HK-2 (cell line): ENCODE measurements at regions not wholly inside any gene's neighbourhood (a gene's known extent, or its start where the extent isn't known, plus 50 kb on each side); places are given as distances from the start of the nearest gene placed in this dataset.
"Not testable (repeated sequence)": the region's sequence is repeated elsewhere in the genome, so short reads cannot be mapped to it uniquely, and the experiment has no call there.

Experiments
- DNase-seq: peaks from one replicate; pipeline ENCODE4 v3.0.0-alpha.2; 2018; ENCODE audit not compliant: unreplicated experiment

GRCh38 chr3:56924700-56925099 lies 123.0 kb upstream of the ARHGEF3 start:
- DNase-seq = not testable (repeated sequence)

DNA sequence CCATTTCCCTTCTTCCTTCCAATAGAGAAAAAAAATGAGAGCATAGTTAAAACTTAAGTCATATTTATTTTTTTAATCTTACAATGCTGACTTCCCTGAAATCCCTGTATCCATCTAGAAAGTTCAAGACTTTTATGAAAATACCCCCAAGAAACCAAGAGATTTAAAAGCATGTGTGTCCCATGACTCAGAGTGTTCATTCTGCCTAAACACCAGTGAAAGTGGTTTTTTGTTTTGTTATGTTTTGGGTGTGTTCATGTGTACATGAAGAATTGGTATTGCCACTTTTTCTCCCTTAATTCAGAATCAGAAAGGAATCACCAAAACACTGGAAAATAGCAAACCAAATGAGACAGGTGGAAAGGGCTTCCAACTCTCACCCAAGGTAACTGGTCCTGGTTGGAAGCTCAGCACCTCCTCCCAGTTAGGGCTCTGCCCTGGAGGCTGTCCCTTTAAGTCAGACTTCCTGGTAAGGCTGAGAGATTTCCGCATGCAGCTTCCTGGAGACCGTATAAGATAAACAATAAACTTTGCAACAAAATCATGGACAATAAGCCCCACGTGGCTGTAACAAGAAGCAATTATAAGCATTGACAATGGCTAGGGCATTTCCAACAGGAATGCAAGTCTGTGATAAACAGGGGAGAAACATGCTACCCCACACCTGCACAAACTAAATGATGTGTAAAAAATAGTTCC lies 121.9 kb upstream of the ARHGEF3 start:
- DNase-seq = no peak

GRCh38 chr3:56921573-56922453 lies 120.1 kb upstream of the ARHGEF3 start:
- DNase-seq = no peak

DNA sequence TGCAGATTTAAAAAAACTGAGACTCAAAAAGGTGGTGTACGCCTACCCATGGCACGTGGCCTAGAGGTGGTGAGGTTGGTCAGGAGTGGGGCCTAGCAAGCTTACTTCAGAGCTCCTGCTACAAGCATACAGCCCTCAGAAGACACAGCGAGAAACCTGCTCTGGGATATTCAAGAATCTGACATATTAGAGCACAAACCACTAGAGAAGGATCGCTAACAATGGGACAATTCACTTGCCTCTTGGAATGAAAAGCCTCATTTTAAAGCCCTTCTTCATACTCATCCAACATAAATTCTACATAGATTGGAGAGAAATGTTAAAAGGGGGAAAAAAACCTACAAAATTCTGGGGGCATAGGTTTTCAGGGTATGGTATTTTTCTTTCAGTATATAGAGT lies 118.0 kb upstream of the ARHGEF3 start:
- no peak for DNase-seq

GRCh38 chr3:56919137-56919796 lies 117.5 kb upstream of the ARHGEF3 start:
- DNase-seq = no peak

DNA sequence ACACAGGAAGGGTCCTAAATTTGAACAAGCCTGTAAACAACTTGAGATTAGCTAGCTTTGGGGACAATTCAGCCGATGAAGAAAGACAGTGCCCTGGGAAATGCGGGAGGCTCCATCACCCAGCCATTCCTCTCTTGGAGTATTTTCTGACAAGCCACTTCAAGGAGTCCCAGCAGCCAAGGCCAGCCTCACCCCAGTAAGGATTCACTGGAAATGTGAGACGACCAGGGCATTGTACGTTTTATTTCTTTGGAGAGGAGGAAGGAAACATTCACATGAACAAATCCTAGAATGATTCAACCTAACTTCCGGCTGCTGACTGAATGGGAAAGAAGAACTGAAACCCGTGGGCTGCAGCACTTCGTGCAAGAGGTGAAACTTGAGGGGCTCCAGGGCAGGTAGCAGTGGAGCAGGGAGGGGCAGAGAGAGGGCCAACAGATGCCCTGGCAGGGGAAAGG lies 116.4 kb upstream of the ARHGEF3 start:
- no peak for DNase-seq

GRCh38 chr3:56917361-56918110 lies 115.8 kb upstream of the ARHGEF3 start:
- no peak for DNase-seq

GRCh38 chr3:56916716-56917360 lies 115.1 kb upstream of the ARHGEF3 start:
- no peak for DNase-seq

GRCh38 chr3:56915966-56916586 lies 114.3 kb upstream of the ARHGEF3 start:
- DNase-seq = no peak

DNA sequence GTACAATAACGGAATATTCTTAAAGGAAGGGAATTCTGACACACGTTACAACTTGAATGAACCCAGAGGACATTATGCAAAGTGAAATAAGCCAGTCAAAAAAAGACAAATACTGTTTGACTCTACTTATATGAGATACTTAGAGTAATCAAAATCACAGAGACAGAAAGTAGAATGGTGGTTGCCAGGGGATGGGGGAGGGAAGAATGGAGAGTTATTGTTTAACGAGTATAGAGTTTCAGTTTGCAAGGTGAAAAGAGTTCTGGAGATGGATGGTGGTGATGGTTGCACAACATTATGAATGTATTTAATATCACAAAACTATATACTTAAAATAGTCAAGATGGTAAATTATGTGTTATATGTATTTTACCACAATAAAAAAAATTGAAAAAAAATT lies 112.9 kb upstream of the ARHGEF3 start:
- DNase-seq = no peak

DNA sequence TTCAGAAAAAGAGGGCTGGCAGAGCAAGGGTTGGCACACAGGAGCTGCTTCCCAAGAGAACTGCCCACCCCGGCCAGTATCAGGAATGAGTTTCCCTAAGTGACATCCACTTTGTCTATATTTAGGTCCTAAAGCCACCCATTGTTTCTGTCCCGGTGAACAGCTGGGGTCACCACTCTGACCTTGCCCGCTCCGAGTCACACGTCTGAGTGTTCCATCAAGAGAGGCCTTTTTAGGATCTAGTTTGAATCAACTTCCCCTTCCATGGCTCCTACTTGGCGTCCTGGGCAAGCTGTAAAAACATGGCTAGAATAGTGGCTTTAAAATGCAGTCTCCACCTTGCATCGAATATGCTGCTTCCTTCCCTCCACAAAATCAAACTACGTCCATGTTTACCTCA lies 109.6 kb upstream of the ARHGEF3 start:
- DNase-seq = no peak

DNA sequence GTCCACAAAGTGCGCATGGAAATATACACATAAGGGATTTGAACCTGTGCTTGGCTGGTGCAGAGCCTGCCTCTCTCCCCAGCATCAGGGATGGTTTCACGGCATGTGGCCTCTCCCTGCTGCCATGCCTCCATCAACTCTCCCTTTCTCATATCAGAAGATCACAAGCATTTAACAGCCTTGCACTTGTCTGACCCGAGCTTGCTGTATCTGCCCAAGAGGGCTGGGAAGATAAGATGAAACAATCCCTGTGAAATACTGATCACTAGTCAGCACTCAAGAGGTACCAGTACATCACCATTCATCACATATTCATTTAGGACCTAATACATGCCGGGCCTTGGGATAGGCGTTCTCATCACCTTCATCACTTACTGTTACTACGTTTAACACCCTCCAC lies 107.6 kb upstream of the ARHGEF3 start:
- no peak for DNase-seq

GRCh38 chr3:56908004-56908403 lies 106.3 kb upstream of the ARHGEF3 start:
- DNase-seq = no peak

- no peak for DNase-seq
Measured at GRCh38 chr3:56904552-56905215, 102.9 kb upstream of the ARHGEF3 start.

- DNase-seq = no peak
Measured at GRCh38 chr3:56903231-56903782, 101.6 kb upstream of the ARHGEF3 start.

- no peak for DNase-seq
Measured at GRCh38 chr3:56902468-56903160, 100.9 kb upstream of the ARHGEF3 start.

DNA sequence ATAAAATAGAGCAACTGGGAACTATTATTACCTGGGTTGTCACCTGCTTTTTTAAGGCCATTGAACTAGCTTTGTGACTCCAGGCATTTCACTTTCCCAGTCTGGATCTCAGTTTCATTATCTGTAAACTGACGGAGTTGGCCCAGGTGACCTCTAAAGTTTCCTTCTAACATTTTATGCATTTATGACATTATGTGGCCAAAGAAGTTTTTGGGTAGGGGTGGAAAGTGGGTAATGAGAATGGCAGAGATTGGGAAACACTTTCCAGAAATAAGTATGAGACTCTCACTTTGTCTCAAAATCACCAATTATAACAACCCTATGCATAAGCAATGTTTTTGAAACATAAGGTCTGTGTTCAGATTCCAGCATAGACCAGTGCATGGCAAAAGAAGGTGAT lies 99.1 kb upstream of the ARHGEF3 start:
- DNase-seq = no peak

- DNase-seq = no peak
Measured at GRCh38 chr3:56899851-56900250, 98.1 kb upstream of the ARHGEF3 start.

GRCh38 chr3:56899078-56899477 lies 97.3 kb upstream of the ARHGEF3 start:
- no peak for DNase-seq
